ENCODE measurements at regions not wholly inside any gene's neighbourhood (a gene's known extent, or its start where the extent isn't known, plus 50 kb on each side); places are given as distances from the start of the nearest gene placed in this dataset.

- no peak for TF ChIP-seq CTCF (optimal IDR thresholded peaks at IDR 0.05 in 1 of 3, IDR thresholded peaks at IDR 0.05 in 1 of 3, conservative IDR thresholded peaks at IDR 0.05 in 1 of 3; ENCODE audit: extremely low read depth in 1 of 3, insufficient read depth in 2 of 3, low read length in 3 of 3)
- no peak for TF ChIP-seq EZH2 (IDR thresholded peaks at IDR 0.05; ENCODE audit: low read length)
Measured at GRCh38 chr6:164551706-164552105, 757.7 kb downstream of the C6orf118 start.

Measured in keratinocyte (primary cell).